Body of pancreas (tissue), 4 donors: ENCODE measurements at regions not wholly inside any gene's neighbourhood (a gene's known extent, or its start where the extent isn't known, plus 50 kb on each side); places are given as distances from the start of the nearest gene placed in this dataset.

Experiments
- CTCF ChIP-seq, 7 experiments: fragments of 450-650 bp in 4 of 7; fragments of 200-600 bp in 3 of 7; sonication (generic) in 3 of 7; IDR thresholded peaks; one replicate each; pipeline ENCODE4 v1.5.1; 2016 to 2019; ENCODE audit warnings: antibody characterized with exemption in 7 of 7
- POLR2A ChIP-seq, 3 donors: fragments of 450-650 bp; IDR thresholded peaks; one replicate each; pipeline ENCODE4 v1.6.1; 2016; ENCODE audit warnings: antibody characterized with exemption in 3 of 3, mild to moderate bottlenecking in 2 of 3

GRCh38 chr2:145286716-145287275, 766.9 kb upstream of the ZEB2 start:
- TF ChIP-seq POLR2A (IDR thresholded peaks at IDR 0.05) (no peak), CTCF (IDR thresholded peaks at IDR 0.05) (no peak)
